ENCODE measurements at regions not wholly inside any gene's neighbourhood (a gene's known extent, or its start where the extent isn't known, plus 50 kb on each side); places are given as distances from the start of the nearest gene placed in this dataset.
"Not testable (repeated sequence)": the region's sequence is repeated elsewhere in the genome, so short reads cannot be mapped to it uniquely, and the experiment has no call there.

DNA sequence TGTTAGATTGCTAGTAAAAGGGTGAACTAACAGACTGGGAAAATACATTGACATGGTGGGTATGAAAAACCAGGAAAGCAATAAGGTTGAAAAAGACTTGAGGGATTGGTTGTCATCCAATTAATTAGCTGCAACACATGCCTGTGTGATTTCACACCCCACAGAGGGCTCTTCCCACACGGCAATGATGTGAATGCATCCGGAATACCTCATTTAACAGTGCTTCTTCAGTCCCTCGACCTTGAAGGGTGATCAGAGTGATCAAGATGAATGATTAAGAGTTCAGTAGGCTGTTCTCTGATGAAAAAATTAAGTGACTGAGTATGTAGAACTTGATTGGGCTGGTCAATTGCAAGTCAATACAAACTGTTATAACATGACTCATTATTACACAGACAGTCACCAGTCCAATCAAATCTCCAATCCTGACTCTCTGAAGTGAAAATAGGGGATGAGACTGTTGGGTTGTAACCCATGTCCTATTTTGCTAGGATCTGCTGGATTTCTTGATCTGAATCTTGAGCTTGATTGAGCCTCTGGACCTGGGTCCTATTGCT lies 924.9 kb upstream of the FAM98A start:
- Histone ChIP-seq H3K27ac (ENCODE audit: low read depth in 1 of 2, low read length in 2 of 2) (no peak overlapping the region), H3K9me3 (ENCODE audit: control insufficient read depth in 1 of 2, insufficient read depth in 1 of 2, low read length in 2 of 2) (peaks cover 0 to 8% of the 10 kb centered on the region in 2 experiments), H3K36me3 (ENCODE audit: insufficient read depth, low read length) (no peaks in the 10 kb centered on the region), H3K4me1 (ENCODE audit: insufficient read depth, low read length) (no peaks in the 10 kb centered on the region), H3K4me3 (ENCODE audit: low read length) (no peak overlapping the region), H3K27me3 (ENCODE audit: control insufficient read depth in 1 of 2, insufficient read depth in 2 of 2, low read length in 2 of 2) (no peaks in the 10 kb centered on the region)
- POLR2A ChIA-PET, result no interaction called here
- Mint-ChIP-seq H3K27ac (no peak overlapping the region), H3K27me3 (no peaks in the 10 kb centered on the region), H3K9me3 (peaks cover 11% of the 10 kb centered on the region), H3K4me3 (no peak overlapping the region), H3K36me3 (ENCODE audit: low read depth) (no peaks in the 10 kb centered on the region), H3K4me1 (ENCODE audit: low read depth) (no peaks in the 10 kb centered on the region)
- no peak for ATAC-seq (ENCODE audit: poor library complexity)
- DNase-seq, result no peak
- CTCF ChIA-PET, result no interaction called here
- TF ChIP-seq, protein P1, sequence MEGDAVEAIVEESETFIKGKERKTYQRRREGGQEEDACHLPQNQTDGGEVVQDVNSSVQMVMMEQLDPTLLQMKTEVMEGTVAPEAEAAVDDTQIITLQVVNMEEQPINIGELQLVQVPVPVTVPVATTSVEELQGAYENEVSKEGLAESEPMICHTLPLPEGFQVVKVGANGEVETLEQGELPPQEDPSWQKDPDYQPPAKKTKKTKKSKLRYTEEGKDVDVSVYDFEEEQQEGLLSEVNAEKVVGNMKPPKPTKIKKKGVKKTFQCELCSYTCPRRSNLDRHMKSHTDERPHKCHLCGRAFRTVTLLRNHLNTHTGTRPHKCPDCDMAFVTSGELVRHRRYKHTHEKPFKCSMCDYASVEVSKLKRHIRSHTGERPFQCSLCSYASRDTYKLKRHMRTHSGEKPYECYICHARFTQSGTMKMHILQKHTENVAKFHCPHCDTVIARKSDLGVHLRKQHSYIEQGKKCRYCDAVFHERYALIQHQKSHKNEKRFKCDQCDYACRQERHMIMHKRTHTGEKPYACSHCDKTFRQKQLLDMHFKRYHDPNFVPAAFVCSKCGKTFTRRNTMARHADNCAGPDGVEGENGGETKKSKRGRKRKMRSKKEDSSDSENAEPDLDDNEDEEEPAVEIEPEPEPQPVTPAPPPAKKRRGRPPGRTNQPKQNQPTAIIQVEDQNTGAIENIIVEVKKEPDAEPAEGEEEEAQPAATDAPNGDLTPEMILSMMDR (IDR thresholded peaks at IDR 0.05), result no peak
- intact Hi-C loops (cut with DNase I, micrococcal nuclease), result no loop called here

DNA sequence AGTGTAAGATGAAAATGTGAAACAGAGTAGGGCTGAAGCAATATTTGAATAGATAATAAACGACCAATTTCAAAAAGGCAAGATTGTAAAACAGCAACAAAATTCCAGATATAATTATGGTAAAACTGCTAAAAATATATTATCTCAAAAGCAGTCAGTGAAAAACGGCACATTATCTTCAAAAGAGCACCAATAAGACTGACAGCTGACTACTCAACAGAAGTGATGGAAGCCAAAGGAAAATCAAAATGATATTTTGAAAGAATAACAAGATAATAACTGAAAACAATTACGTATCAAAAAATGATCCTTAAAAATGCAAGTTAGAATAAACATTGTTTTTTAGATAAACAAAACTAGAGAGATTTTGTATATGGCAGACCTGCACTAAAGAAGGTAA lies 920.6 kb upstream of the FAM98A start:
- ATAC-seq (ENCODE audit: poor library complexity) (no peak), DNase-seq (no peak)
- intact Hi-C loops (cut with DNase I, micrococcal nuclease), result no loop called here
- Mint-ChIP-seq H3K4me3 (no peak overlapping the region), H3K4me1 (ENCODE audit: low read depth) (no peaks in the 10 kb centered on the region), H3K9me3 (peaks cover 8% of the 10 kb centered on the region), H3K36me3 (ENCODE audit: low read depth) (no peaks in the 10 kb centered on the region), H3K27ac (no peak overlapping the region), H3K27me3 (no peaks in the 10 kb centered on the region)
- Histone ChIP-seq H3K4me3 (ENCODE audit: low read length) (no peak overlapping the region), H3K4me1 (ENCODE audit: insufficient read depth, low read length) (no peaks in the 10 kb centered on the region), H3K36me3 (ENCODE audit: insufficient read depth, low read length) (no peaks in the 10 kb centered on the region), H3K27me3 (ENCODE audit: control insufficient read depth in 1 of 2, insufficient read depth in 2 of 2, low read length in 2 of 2) (no peaks in the 10 kb centered on the region), H3K9me3 (ENCODE audit: control insufficient read depth in 1 of 2, insufficient read depth in 1 of 2, low read length in 2 of 2) (peaks cover 6 to 11% of the 10 kb centered on the region in 2 experiments), H3K27ac (ENCODE audit: low read depth in 1 of 2, low read length in 2 of 2) (no peak overlapping the region)
- ChIA-PET POLR2A (no interaction called here), CTCF (no interaction called here)
- TF ChIP-seq, protein P1 (IDR thresholded peaks at IDR 0.05), result no peak

DNA sequence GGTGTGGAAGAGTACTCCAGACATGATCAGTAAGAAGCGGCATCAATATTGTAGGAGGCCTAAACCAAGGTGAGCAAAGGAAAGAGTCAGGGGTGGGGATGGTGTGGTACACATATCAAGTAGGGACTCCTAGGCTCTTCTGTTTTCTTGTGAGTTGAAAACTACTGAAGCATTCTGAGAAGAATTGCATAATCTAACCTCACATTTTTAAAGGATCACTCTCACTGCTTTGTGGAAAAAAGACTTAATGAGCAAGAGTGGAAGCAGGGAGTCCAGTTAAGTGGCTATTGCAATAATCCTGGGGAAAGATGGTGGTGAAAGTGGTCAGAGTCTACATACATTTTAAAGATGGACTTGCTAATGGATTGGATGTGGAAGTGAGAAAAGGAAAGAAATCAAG lies 899.5 kb upstream of the FAM98A start:
- DNase-seq (no peak), ATAC-seq (ENCODE audit: poor library complexity) (no peak)
- Histone ChIP-seq H3K9me3 (ENCODE audit: control insufficient read depth in 1 of 2, insufficient read depth in 1 of 2, low read length in 2 of 2) (no peaks in the 10 kb centered on the region), H3K27ac (ENCODE audit: low read depth in 1 of 2, low read length in 2 of 2) (no peak overlapping the region), H3K4me3 (ENCODE audit: low read length) (no peak overlapping the region), H3K27me3 (ENCODE audit: control insufficient read depth in 1 of 2, insufficient read depth in 2 of 2, low read length in 2 of 2) (no peaks in the 10 kb centered on the region), H3K36me3 (ENCODE audit: insufficient read depth, low read length) (no peaks in the 10 kb centered on the region), H3K4me1 (ENCODE audit: insufficient read depth, low read length) (no peaks in the 10 kb centered on the region)
- H3K27me3 Mint-ChIP-seq, result no peaks in the 10 kb centered on the region
- ChIA-PET POLR2A (no interaction called here), CTCF (no interaction called here)
- no peaks in the 10 kb centered on the region for H3K4me1 Mint-ChIP-seq (ENCODE audit: low read depth)
- intact Hi-C loops (cut with DNase I, micrococcal nuclease), result no loop called here
- TF ChIP-seq, protein P1 (IDR thresholded peaks at IDR 0.05), result no peak
- no peak overlapping the region for H3K4me3 Mint-ChIP-seq
- H3K9me3 Mint-ChIP-seq, result peaks cover 3% of the 10 kb centered on the region
- H3K36me3 Mint-ChIP-seq (ENCODE audit: low read depth), result no peaks in the 10 kb centered on the region
- no peak overlapping the region for H3K27ac Mint-ChIP-seq

DNA sequence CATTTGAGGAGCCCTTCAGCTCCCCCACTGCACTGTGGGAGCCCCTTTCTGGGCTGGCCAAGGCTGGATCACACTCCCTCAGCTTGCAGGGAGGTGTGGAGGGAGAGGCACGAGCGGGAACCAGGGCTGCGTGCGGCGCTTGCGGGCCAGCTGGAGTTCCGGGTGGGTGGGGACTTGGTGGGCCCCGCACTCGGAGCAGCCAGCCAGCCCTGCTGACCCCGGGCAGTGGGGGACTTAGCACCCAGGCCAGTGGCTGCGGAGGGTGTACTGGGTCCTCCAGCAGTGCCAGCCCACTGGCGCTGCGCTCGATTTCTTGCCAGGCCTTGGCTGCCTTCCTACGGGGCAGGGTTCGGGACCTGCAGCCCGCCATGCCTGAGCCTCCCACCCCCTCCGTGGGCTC lies 895.1 kb upstream of the FAM98A start:
- H3K36me3 Mint-ChIP-seq (ENCODE audit: low read depth); intact Hi-C loops (cut with DNase I, micrococcal nuclease); ATAC-seq (ENCODE audit: poor library complexity); H3K9me3 Mint-ChIP-seq; H3K27me3 Mint-ChIP-seq; H3K27ac ChIP-seq (ENCODE audit: low read depth in 1 of 2, low read length in 2 of 2); H3K4me3 Mint-ChIP-seq; CTCF ChIA-PET; H3K4me1 ChIP-seq (ENCODE audit: insufficient read depth, low read length); DNase-seq; H3K4me3 ChIP-seq (ENCODE audit: low read length); H3K4me1 Mint-ChIP-seq (ENCODE audit: low read depth); H3K9me3 ChIP-seq (ENCODE audit: control insufficient read depth in 1 of 2, insufficient read depth in 1 of 2, low read length in 2 of 2); POLR2A ChIA-PET; H3K36me3 ChIP-seq (ENCODE audit: insufficient read depth, low read length); H3K27ac Mint-ChIP-seq; H3K27me3 ChIP-seq (ENCODE audit: control insufficient read depth in 1 of 2, insufficient read depth in 2 of 2, low read length in 2 of 2): not testable (repeated sequence)

All from CD4-positive, alpha-beta T cell (primary cell).